Gastrocnemius medialis (tissue), 4 donors: ENCODE measurements at regions not wholly inside any gene's neighbourhood (a gene's known extent, or its start where the extent isn't known, plus 50 kb on each side); places are given as distances from the start of the nearest gene placed in this dataset.

Experiments used
- ATAC-seq, 2 donors: fragments of 150-250 bp; one replicate each; pipeline ENCODE4 v1.9.1; 2016
- DNase-seq, 2 donors: peaks; one replicate each; pipeline ENCODE4 v3.0.0-alpha.2; 2019
- H3K27ac ChIP-seq, 4 donors: fragments of 200-600 bp; sonication (generic); 1 replicate in 1 of 4; 2 replicates in 3 of 4; pipeline ENCODE4 v1.5.1; 2016 to 2018; ENCODE audit warnings: mild to moderate bottlenecking in 2 of 4, moderate library complexity in 1 of 4
- H3K27me3 ChIP-seq, 3 donors: fragments of 200-600 bp; sonication (generic) in 2 of 3; 1 replicate in 1 of 3; 2 replicates in 2 of 3; pipeline versions ENCODE4 v1.5.1 to v1.6.0; 2016 to 2019; ENCODE audit warnings: mild to moderate bottlenecking in 1 of 3, moderate library complexity in 1 of 3
- H3K36me3 ChIP-seq, 2 donors: fragments of 200-600 bp; sonication (generic) in 1 of 2; one replicate each; pipeline ENCODE4 v1.5.1; 2017 to 2018
- H3K4me1 ChIP-seq, 2 donors: fragments of 200-600 bp; sonication (generic) in 1 of 2; one replicate each; pipeline ENCODE4 v1.5.1; 2016 to 2017; ENCODE audit warnings: mild to moderate bottlenecking in 2 of 2
- H3K4me3 ChIP-seq, 4 donors: fragments of 200-600 bp; sonication (generic) in 3 of 4; 1 replicate in 1 of 4; 2 replicates in 3 of 4; pipeline ENCODE4 v1.5.1; 2016 to 2019; ENCODE audit warnings: mild to moderate bottlenecking in 2 of 4
- H3K9me3 ChIP-seq, 3 donors: fragments of 200-600 bp; sonication (generic) in 2 of 3; 1 replicate in 1 of 3; 2 replicates in 2 of 3; pipeline ENCODE4 v1.5.1; 2016 to 2019
- POLR2A ChIP-seq, 2 donors: fragments of 450-650 bp; IDR thresholded peaks; one replicate each; pipeline ENCODE4 v1.6.1; 2017; ENCODE audit warnings: antibody characterized with exemption in 2 of 2, mild to moderate bottlenecking in 2 of 2, moderate library complexity in 2 of 2
- in situ Hi-C, 4 donors: fragments of 200-750 bp; cut with MboI; loops; one replicate each; pipeline versions ENCODE4 v1.15.0 to v1.8.0; 2017; ENCODE audit warnings: low sequenced_read_pairs in 4 of 4
- intact Hi-C: fragments of 100-400 bp; cut with DNase I; formaldehyde crosslinking; loops from one replicate; pipeline ENCODE4 v1.15.1; 2023; ENCODE audit warnings: low total_unique reads
- TF ChIP-seq, protein P1 (sequence below), 5 experiments: fragments of 450-650 bp in 3 of 5; fragments of 200-600 bp in 2 of 5; sonication (generic) in 2 of 5; IDR thresholded peaks in 4 of 5; conservative IDR thresholded peaks in 1 of 5; 1 replicate in 4 of 5; 2 replicates in 1 of 5; pipeline ENCODE4 v1.5.1; 2016 to 2019; ENCODE audit warnings: antibody characterized with exemption in 5 of 5, mild to moderate bottlenecking in 3 of 5, moderate library complexity in 3 of 5

DNA sequence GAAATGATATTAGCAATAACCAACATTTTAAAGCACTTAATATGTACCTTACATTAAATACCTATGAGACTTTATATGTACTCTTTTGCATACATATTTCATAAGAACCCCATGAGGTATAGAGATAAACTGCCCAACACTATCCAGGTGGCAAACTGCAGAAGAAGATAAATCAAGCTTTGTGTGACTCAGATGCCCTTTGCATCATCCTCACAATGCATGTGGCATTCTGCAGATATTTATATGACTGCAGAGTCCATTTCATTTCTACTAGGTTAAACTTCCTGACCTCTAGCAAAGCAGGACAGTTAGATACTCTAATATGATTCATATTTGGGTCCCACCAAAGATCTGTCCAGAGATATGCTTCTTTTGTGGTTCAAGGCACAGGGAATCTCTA, 85.6 kb upstream of the RASGEF1B start:
- H3K27me3 ChIP-seq = no peaks in the 10 kb centered on the region
- H3K36me3 ChIP-seq = no peaks in the 10 kb centered on the region
- H3K4me3 ChIP-seq = no peak overlapping the region
- ATAC-seq (no peak), DNase-seq (no peak)
- intact Hi-C loops = no loop called here
- no peak overlapping the region for H3K27ac ChIP-seq
- in situ Hi-C loops = no loop called here
- TF ChIP-seq, protein P1, sequence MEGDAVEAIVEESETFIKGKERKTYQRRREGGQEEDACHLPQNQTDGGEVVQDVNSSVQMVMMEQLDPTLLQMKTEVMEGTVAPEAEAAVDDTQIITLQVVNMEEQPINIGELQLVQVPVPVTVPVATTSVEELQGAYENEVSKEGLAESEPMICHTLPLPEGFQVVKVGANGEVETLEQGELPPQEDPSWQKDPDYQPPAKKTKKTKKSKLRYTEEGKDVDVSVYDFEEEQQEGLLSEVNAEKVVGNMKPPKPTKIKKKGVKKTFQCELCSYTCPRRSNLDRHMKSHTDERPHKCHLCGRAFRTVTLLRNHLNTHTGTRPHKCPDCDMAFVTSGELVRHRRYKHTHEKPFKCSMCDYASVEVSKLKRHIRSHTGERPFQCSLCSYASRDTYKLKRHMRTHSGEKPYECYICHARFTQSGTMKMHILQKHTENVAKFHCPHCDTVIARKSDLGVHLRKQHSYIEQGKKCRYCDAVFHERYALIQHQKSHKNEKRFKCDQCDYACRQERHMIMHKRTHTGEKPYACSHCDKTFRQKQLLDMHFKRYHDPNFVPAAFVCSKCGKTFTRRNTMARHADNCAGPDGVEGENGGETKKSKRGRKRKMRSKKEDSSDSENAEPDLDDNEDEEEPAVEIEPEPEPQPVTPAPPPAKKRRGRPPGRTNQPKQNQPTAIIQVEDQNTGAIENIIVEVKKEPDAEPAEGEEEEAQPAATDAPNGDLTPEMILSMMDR (IDR thresholded peaks at IDR 0.05 in 4 of 5, conservative IDR thresholded peaks at IDR 0.05 in 1 of 5) = no peak
- H3K9me3 ChIP-seq = no peaks in the 10 kb centered on the region
- H3K4me1 ChIP-seq = peaks cover 0 to 2% of the 10 kb centered on the region in 2 donors

DNA sequence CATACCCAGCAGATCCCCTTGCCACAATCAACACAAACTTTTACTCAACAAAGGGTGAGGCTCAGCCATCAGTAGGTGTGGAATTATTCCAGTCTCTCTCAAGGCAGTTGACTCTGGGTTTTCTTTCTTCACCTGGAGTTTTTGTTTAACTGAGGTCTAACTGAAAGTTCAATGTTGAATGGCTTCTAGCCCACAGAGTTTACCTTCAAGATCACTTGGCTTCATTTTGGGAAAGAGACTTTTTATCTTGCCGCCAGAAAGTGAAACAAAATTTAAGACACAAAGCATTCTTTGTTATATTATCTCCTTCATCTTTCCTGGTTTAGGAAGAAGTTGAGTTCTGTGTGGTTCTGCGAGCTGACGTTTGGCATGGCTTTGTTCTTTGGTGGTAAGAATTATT, 83.8 kb upstream of the RASGEF1B start:
- no peaks in the 10 kb centered on the region for H3K27me3 ChIP-seq
- no peaks in the 10 kb centered on the region for H3K9me3 ChIP-seq
- no peak for TF ChIP-seq POLR2A (IDR thresholded peaks at IDR 0.05)
- DNase-seq (no peak), ATAC-seq (no peak)
- intact Hi-C loops (no loop called here), in situ Hi-C loops (no loop called here)
- peaks cover 0 to 2% of the 10 kb centered on the region in 2 donors for H3K4me1 ChIP-seq
- no peak overlapping the region for H3K4me3 ChIP-seq
- H3K36me3 ChIP-seq = no peaks in the 10 kb centered on the region
- H3K27ac ChIP-seq = no peak overlapping the region

DNA sequence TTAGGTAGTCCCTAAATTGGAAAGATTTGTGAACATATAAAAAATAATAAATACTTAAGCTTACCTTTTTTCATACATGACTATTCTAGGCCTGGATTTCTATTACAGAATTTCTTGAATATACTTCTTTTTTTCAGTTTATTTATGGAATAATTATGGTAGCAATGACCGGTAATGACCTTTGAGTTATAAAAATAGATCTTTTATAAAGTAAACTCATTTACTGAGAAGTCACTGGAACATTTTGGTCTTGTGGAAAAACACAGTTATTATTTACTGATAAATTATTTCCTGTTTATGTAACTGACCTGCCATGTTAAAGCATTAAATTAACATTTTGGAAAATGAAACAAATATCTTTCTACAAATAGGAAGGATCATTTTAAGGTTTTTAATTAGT, 80.4 kb upstream of the RASGEF1B start:
- in situ Hi-C loops (no loop called here), intact Hi-C loops (no loop called here)
- Histone ChIP-seq H3K27me3 (no peaks in the 10 kb centered on the region), H3K4me3 (no peak overlapping the region), H3K27ac (peak overlapping the region in 1 of 4 donors; percentile 13), H3K9me3 (no peaks in the 10 kb centered on the region), H3K36me3 (no peaks in the 10 kb centered on the region), H3K4me1 (peaks cover 0 to 2% of the 10 kb centered on the region in 2 donors)
- no peak for ATAC-seq
- DNase-seq = no peak
- no peak for TF ChIP-seq POLR2A (IDR thresholded peaks at IDR 0.05)
- TF ChIP-seq, protein P1 (IDR thresholded peaks at IDR 0.05 in 4 of 5, conservative IDR thresholded peaks at IDR 0.05 in 1 of 5) = no peak

DNA sequence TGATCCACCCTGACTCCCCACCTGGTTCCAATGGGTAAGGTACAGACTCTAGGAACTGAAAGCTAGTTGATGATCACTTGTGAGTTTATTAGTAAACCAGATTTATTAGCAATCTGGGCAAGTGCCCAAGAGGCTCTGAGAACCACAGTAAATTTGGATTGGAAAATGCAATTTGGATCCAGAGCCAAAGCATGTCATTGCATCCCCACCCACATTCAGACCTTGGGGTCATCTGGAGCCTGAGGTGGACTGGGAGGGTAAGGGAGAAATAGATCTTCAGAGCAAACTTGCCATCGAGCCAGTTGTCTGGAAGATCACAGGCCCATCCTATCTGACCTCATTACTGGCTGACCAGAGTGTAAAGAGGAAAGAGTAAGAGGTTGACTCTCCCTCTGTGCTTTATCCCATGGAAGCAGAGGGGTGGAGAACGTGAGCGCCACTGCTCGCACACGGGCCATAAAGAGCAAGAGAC, 78.7 kb upstream of the RASGEF1B start:
- in situ Hi-C loops (no loop called here), intact Hi-C loops (no loop called here)
- Histone ChIP-seq H3K4me3 (no peak overlapping the region), H3K27me3 (no peaks in the 10 kb centered on the region), H3K9me3 (no peaks in the 10 kb centered on the region), H3K27ac (no peak overlapping the region), H3K4me1 (peaks cover 0 to 2% of the 10 kb centered on the region in 2 donors), H3K36me3 (no peaks in the 10 kb centered on the region)
- no peak for DNase-seq
- no peak for ATAC-seq
- TF ChIP-seq, protein P1 (IDR thresholded peaks at IDR 0.05 in 4 of 5, conservative IDR thresholded peaks at IDR 0.05 in 1 of 5) = no peak
- no peak for TF ChIP-seq POLR2A (IDR thresholded peaks at IDR 0.05)

DNA sequence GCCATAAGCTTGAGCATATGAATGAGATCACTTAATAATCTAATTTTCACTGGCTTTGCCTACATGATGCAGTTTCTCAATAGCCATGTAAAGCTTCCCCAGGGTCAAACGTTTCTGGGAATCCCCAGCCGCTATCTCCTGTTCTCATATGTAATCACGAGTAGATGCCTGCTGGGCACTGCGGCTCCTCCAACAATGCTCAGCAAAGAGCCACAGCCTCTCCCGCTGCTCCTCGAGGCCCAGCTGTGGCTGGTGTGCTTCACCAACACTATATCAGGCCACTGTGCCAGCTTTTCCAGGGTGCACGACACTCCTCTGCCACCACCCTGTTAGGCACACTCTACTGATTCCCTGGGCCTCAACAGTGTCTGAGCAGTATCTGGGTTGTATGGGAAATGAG, 78.3 kb upstream of the RASGEF1B start:
- in situ Hi-C loops (no loop called here), intact Hi-C loops (no loop called here)
- Histone ChIP-seq H3K9me3 (no peaks in the 10 kb centered on the region), H3K27me3 (no peaks in the 10 kb centered on the region), H3K36me3 (no peaks in the 10 kb centered on the region), H3K4me3 (no peak overlapping the region), H3K4me1 (peaks cover 0 to 2% of the 10 kb centered on the region in 2 donors), H3K27ac (no peak overlapping the region)
- TF ChIP-seq, protein P1 (IDR thresholded peaks at IDR 0.05 in 4 of 5, conservative IDR thresholded peaks at IDR 0.05 in 1 of 5) = no peak
- TF ChIP-seq POLR2A (IDR thresholded peaks at IDR 0.05) = no peak
- no peak for ATAC-seq
- DNase-seq = no peak
